Psoas muscle (tissue), 7 donors: ENCODE measurements at regions not wholly inside any gene's neighbourhood (a gene's known extent, or its start where the extent isn't known, plus 50 kb on each side); places are given as distances from the start of the nearest gene placed in this dataset.

ENCODE experiments used
- ATAC-seq, 4 donors: fragments of 200-7000 bp; cut with Tn5 transposase; one replicate each; pipeline ENCODE4 v1.9.1; 2020; ENCODE audit warnings: moderate library complexity in 3 of 4, mild to moderate bottlenecking in 2 of 4
- DNase-seq, 2 donors: peaks; one replicate each; pipeline ENCODE4 v3.0.0-alpha.2; 2020
- H3K27ac ChIP-seq: fragments of 200-600 bp; one replicate; pipeline ENCODE4 v1.8.0; 2022
- H3K27me3 ChIP-seq, 3 donors: fragments of 200-600 bp in 1 of 3; one replicate each; pipeline versions ENCODE4 v1.6.1 to v1.8.0; 2013 to 2022; ENCODE audit warnings: low read length in 2 of 3, mild to moderate bottlenecking in 2 of 3, moderate library complexity in 1 of 3; ENCODE audit not compliant: insufficient read depth in 3 of 3
- H3K36me3 ChIP-seq, 2 donors: fragments of 200-600 bp in 1 of 2; one replicate each; pipeline versions ENCODE4 v1.6.1 to v1.8.0; 2013 to 2022; ENCODE audit warnings: low read depth in 1 of 2, mild to moderate bottlenecking in 1 of 2, moderate library complexity in 1 of 2; ENCODE audit not compliant: insufficient read depth in 1 of 2
- H3K4me1 ChIP-seq: fragments of 200-600 bp; one replicate; pipeline ENCODE4 v1.8.0; 2022
- H3K4me3 ChIP-seq: fragments of 200-600 bp; one replicate; pipeline ENCODE4 v1.8.0; 2022; ENCODE audit warnings: mild to moderate bottlenecking
- H3K9me3 ChIP-seq: fragments of 200-600 bp; one replicate; pipeline ENCODE4 v1.8.0; 2022
- WGBS, 3 donors: extraction: QIAGEN DNeasy Blood & Tissue Kit; methylation state at CpG; one replicate each; pipeline versions ENCODE4 v1.1.6 to v1.1.7; 2013; 5-methylcytosine and 5-hydroxymethylcytosine counted together
- intact Hi-C, 2 donors: fragments of 100-400 bp; cut with DNase I; formaldehyde crosslinking; loops; one replicate each; pipeline versions ENCODE4 v1.11.0 to v1.14.2; 2022
- TF ChIP-seq, protein P1 (sequence below): fragments of 200-600 bp; IDR thresholded peaks from one replicate; pipeline ENCODE4 v1.8.0; 2022; ENCODE audit warnings: antibody characterized with exemption
- donor health status: healthy with polysubstance abuse.
- donor health status: DM: no; HTN: no; CAD: no; lungs with moderate emphysema.
- donor health status: Bipolar disorder and iron deficiency.
- donor health status: healthy.
- donor health status: DM: yes; HTN: yes; CAD: no.
- donor health status: DM: no; HTN: no; CAD: no.
- donor health status: DM: yes; HTN: yes; CAD: no.

DNA sequence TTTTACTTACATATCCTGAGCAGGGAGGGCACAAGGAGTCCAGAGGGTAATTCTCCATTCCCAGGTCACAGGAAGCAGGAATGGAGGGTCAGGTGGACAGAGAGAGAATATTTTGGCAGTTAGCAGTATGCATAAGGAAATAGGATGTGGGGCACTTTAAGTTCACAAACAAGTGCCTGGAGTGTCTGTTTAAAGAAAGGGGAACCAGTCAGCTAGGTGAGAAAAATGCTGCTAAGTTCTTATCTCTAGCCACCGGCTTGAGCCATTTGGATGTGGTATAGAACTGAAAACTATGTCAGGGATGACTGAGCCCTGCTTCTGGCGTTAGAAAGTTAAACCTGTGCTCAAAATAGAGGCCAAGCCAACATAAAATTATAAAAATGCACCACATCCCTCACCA is 739.7 kb upstream of the NCAM2 start:
- ATAC-seq (no peak), DNase-seq (no peak)
- Histone ChIP-seq H3K9me3 (no peaks in the 10 kb centered on the region), H3K4me3 (no peak overlapping the region), H3K4me1 (no peaks in the 10 kb centered on the region), H3K36me3 (no peaks in the 10 kb centered on the region), H3K27me3 (no peaks in the 10 kb centered on the region), H3K27ac (no peak overlapping the region)
- intact Hi-C loops: no loop called here
- TF ChIP-seq, protein P1, sequence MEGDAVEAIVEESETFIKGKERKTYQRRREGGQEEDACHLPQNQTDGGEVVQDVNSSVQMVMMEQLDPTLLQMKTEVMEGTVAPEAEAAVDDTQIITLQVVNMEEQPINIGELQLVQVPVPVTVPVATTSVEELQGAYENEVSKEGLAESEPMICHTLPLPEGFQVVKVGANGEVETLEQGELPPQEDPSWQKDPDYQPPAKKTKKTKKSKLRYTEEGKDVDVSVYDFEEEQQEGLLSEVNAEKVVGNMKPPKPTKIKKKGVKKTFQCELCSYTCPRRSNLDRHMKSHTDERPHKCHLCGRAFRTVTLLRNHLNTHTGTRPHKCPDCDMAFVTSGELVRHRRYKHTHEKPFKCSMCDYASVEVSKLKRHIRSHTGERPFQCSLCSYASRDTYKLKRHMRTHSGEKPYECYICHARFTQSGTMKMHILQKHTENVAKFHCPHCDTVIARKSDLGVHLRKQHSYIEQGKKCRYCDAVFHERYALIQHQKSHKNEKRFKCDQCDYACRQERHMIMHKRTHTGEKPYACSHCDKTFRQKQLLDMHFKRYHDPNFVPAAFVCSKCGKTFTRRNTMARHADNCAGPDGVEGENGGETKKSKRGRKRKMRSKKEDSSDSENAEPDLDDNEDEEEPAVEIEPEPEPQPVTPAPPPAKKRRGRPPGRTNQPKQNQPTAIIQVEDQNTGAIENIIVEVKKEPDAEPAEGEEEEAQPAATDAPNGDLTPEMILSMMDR: no peak
- WGBS, 3 donors: 39 to 60% (median 43%) methylated on average over 2 of the region's 2 CpGs

DNA sequence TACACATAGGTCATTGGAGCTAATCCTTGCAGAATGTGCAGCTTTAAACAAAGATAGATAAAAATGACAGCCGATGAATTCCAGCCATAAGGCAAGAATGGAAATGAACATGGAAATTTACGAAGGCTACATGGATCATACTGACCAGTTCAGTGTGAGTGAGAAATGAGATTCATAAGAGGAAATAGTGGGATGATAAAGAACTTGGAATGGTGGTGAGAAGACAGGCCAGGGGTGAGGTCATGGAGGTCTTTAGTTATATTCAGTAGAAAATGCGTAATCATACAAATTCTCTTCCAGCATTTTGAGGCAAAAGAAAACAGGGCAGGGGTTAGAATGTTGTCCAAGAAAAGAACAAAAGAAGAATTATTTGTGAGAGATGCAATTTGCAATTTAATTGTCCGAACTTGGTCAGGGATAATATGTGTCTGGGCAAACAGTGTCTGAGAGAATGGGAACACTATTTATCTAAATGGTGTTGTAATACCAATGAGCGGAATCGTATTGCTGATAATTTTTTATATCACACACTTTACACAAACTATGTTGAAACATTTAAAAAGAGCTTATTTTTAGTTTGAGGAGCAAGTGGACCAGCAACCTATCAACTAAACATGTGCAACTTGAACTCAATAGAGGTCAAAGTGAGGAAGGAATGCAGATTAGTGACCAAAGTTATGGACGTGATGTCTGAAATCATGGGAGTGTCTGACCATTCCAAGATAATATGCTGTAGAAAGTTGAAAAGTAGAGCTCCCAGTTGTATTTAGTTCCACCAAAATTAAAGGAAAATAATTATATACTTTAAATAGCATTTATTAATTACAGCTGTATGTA is 739.0 kb upstream of the NCAM2 start:
- DNase-seq (no peak), ATAC-seq (no peak)
- H3K36me3 ChIP-seq: no peaks in the 10 kb centered on the region
- H3K27ac ChIP-seq: no peak overlapping the region
- H3K4me1 ChIP-seq: no peaks in the 10 kb centered on the region
- intact Hi-C loops: no loop called here
- TF ChIP-seq, protein P1: no peak
- no peak overlapping the region for H3K4me3 ChIP-seq
- H3K9me3 ChIP-seq: no peaks in the 10 kb centered on the region
- H3K27me3 ChIP-seq: no peaks in the 10 kb centered on the region
- 70 to 82% (median 76%) methylated on average over 7 of the region's 7 CpGs for WGBS, 3 donors

GRCh38 chr21:20260124-20260523 is 738.1 kb upstream of the NCAM2 start:
- Histone ChIP-seq H3K27ac (no peak overlapping the region), H3K4me3 (no peak overlapping the region), H3K36me3 (no peaks in the 10 kb centered on the region), H3K9me3 (no peaks in the 10 kb centered on the region), H3K4me1 (no peaks in the 10 kb centered on the region), H3K27me3 (no peaks in the 10 kb centered on the region)
- no peak for ATAC-seq
- 14 to 37% (median 21%) methylated on average over 1 of the region's 1 CpG for WGBS, 3 donors
- TF ChIP-seq, protein P1: no peak
- no peak for DNase-seq
- intact Hi-C loops: no loop called here

GRCh38 chr21:20261364-20261763 is 736.8 kb upstream of the NCAM2 start:
- 62 to 72% (median 70%) methylated on average over 5 of the region's 5 CpGs for WGBS, 3 donors
- DNase-seq (no peak), ATAC-seq (no peak)
- intact Hi-C loops: no loop called here
- H3K4me1 ChIP-seq: no peaks in the 10 kb centered on the region
- TF ChIP-seq, protein P1: no peak
- H3K27me3 ChIP-seq: no peaks in the 10 kb centered on the region
- no peak overlapping the region for H3K4me3 ChIP-seq
- H3K9me3 ChIP-seq: no peaks in the 10 kb centered on the region
- no peaks in the 10 kb centered on the region for H3K36me3 ChIP-seq
- no peak overlapping the region for H3K27ac ChIP-seq
